Mesenchymal stem cell (in vitro differentiated cells and primary cell): ENCODE measurements at regions not wholly inside any gene's neighbourhood (a gene's known extent, or its start where the extent isn't known, plus 50 kb on each side); places are given as distances from the start of the nearest gene placed in this dataset.

Experiments used
- DNase-seq: peaks from one replicate; pipeline ENCODE4 v3.0.0-alpha.2; 2013
- H2AFZ ChIP-seq: one replicate; pipeline ENCODE4 v1.6.1; 2013; ENCODE audit warnings: low read depth, mild to moderate bottlenecking, control low read depth, inconsistent platforms, low read length, moderate library complexity
- H2AK5ac ChIP-seq: 2 replicates; pipeline ENCODE4 v1.6.1; 2013; ENCODE audit warnings: low read length, moderate library complexity, mild to moderate bottlenecking, inconsistent platforms; ENCODE audit not compliant: severe bottlenecking
- H2BK120ac ChIP-seq: one replicate; pipeline ENCODE4 v1.6.1; 2013; ENCODE audit warnings: low read depth, mild to moderate bottlenecking, inconsistent platforms, low read length, moderate library complexity
- H2BK12ac ChIP-seq, 2 experiments: one replicate each; pipeline ENCODE4 v1.6.1; 2013; ENCODE audit warnings: inconsistent platforms in 2 of 2, low read length in 2 of 2, mild to moderate bottlenecking in 2 of 2, moderate library complexity in 2 of 2, control low read depth in 1 of 2
- H2BK15ac ChIP-seq: one replicate; pipeline ENCODE4 v1.6.1; 2013; ENCODE audit warnings: mild to moderate bottlenecking, low read depth, inconsistent platforms; ENCODE audit not compliant: poor library complexity, severe bottlenecking
- H2BK5ac ChIP-seq: 2 replicates; pipeline ENCODE4 v1.6.1; 2013; ENCODE audit warnings: low read depth, mild to moderate bottlenecking, low read length, control low read depth, inconsistent platforms; ENCODE audit not compliant: poor library complexity, severe bottlenecking
- H3K14ac ChIP-seq, 2 experiments: one replicate each; pipeline ENCODE4 v1.6.1; 2013; ENCODE audit warnings: inconsistent platforms in 2 of 2, low read length in 2 of 2, control low read depth in 1 of 2, mild to moderate bottlenecking in 1 of 2, moderate library complexity in 1 of 2
- H3K18ac ChIP-seq, 2 experiments: one replicate each; pipeline ENCODE4 v1.6.1; 2013; ENCODE audit warnings: inconsistent platforms in 2 of 2, low read length in 2 of 2, control low read depth in 1 of 2, low read depth in 1 of 2, mild to moderate bottlenecking in 1 of 2
- H3K23ac ChIP-seq, 2 experiments: one replicate each; pipeline ENCODE4 v1.6.1; 2013; ENCODE audit warnings: inconsistent platforms in 2 of 2, low read length in 2 of 2, mild to moderate bottlenecking in 2 of 2, moderate library complexity in 2 of 2, control low read depth in 1 of 2
- H3K27ac ChIP-seq: 2 replicates; pipeline ENCODE4 v1.5.1; 2013; ENCODE audit warnings: mild to moderate bottlenecking, moderate library complexity, low read length, control low read depth, inconsistent platforms; ENCODE audit not compliant: poor library complexity, severe bottlenecking
- H3K27me3 ChIP-seq, 2 experiments: 2 replicates each; pipeline versions ENCODE4 v1.6.1 to v1.7.0; 2013; ENCODE audit warnings: low read length in 2 of 2, mild to moderate bottlenecking in 2 of 2, moderate library complexity in 2 of 2, control low read depth in 1 of 2, inconsistent platforms in 1 of 2; ENCODE audit not compliant: control insufficient read depth in 1 of 2, insufficient read depth in 1 of 2
- H3K36me3 ChIP-seq, 2 experiments: 2 replicates each; pipeline versions ENCODE4 v1.6.1 to v1.7.0; 2013; ENCODE audit warnings: low read length in 2 of 2, control low read depth in 1 of 2, inconsistent platforms in 1 of 2, low read depth in 1 of 2, mild to moderate bottlenecking in 1 of 2; ENCODE audit not compliant: insufficient read depth in 2 of 2, control insufficient read depth in 1 of 2
- H3K4ac ChIP-seq, 2 experiments: one replicate each; pipeline ENCODE4 v1.6.1; 2013; ENCODE audit warnings: inconsistent platforms in 2 of 2, low read length in 2 of 2, mild to moderate bottlenecking in 2 of 2, moderate library complexity in 2 of 2, control low read depth in 1 of 2, low read depth in 1 of 2
- H3K4me1 ChIP-seq: 2 replicates; pipeline ENCODE4 v1.6.1; 2013; ENCODE audit warnings: low read depth, low read length, control low read depth; ENCODE audit not compliant: control insufficient read depth, insufficient read depth
- H3K4me2 ChIP-seq: 2 replicates; pipeline ENCODE4 v1.6.1; 2013; ENCODE audit warnings: low read length, mild to moderate bottlenecking, inconsistent platforms; ENCODE audit not compliant: poor library complexity, severe bottlenecking
- H3K4me3 ChIP-seq, 2 experiments: 2 replicates each; pipeline versions ENCODE4 v1.5.1 to v1.7.0; 2013; ENCODE audit warnings: low read length in 2 of 2, mild to moderate bottlenecking in 2 of 2, control low read depth in 1 of 2, low read depth in 1 of 2; ENCODE audit not compliant: insufficient read depth in 1 of 2
- H3K79me1 ChIP-seq: replicated peaks from 2 replicates; pipeline ENCODE4 v1.6.1; 2013; ENCODE audit warnings: mild to moderate bottlenecking, control low read depth, low read length, inconsistent platforms; ENCODE audit not compliant: poor library complexity, severe bottlenecking
- H3K9ac ChIP-seq: 2 replicates; pipeline ENCODE4 v1.7.0; 2013; ENCODE audit warnings: mild to moderate bottlenecking, low read length, moderate library complexity
- H3K9me3 ChIP-seq: 2 replicates; pipeline ENCODE4 v1.7.0; 2013; ENCODE audit warnings: mild to moderate bottlenecking, low read length; ENCODE audit not compliant: control insufficient read depth
- H4K8ac ChIP-seq: one replicate; pipeline ENCODE4 v1.6.1; 2013; ENCODE audit warnings: inconsistent platforms, mild to moderate bottlenecking, low read length, moderate library complexity
- H4K91ac ChIP-seq: one replicate; pipeline ENCODE4 v1.6.1; 2013; ENCODE audit warnings: mild to moderate bottlenecking, low read length, inconsistent platforms
- WGBS: methylation state at CpG from one replicate; pipeline ENCODE4 v1.1.7; 2013; ENCODE audit warnings: mixed read lengths; 5-methylcytosine and 5-hydroxymethylcytosine counted together

- Histone ChIP-seq H2AK5ac (no peak overlapping the region), H2BK120ac (no peak overlapping the region), H2BK12ac (no peak overlapping the region), H3K36me3 (no peaks in the 10 kb centered on the region), H3K23ac (no peak overlapping the region), H3K4me3 (no peak overlapping the region), H3K14ac (no peak overlapping the region), H2BK5ac (no peak overlapping the region), H3K27ac (no peak overlapping the region), H3K79me1 (no peaks in the 10 kb centered on the region), H4K8ac (no peak overlapping the region), H3K27me3 (no peaks in the 10 kb centered on the region), H3K4me1 (no peaks in the 10 kb centered on the region), H2AFZ (no peak overlapping the region), H3K9ac (no peak overlapping the region), H4K91ac (no peak overlapping the region), H3K4me2 (no peak overlapping the region), H3K4ac (no peak overlapping the region), H2BK15ac (no peak overlapping the region), H3K9me3 (no peaks in the 10 kb centered on the region), H3K18ac (no peak overlapping the region)
- 71% methylated on average over 2 of the region's 2 CpGs for WGBS
- no peak for DNase-seq
These were observed 1124.6 kb upstream of the MAP3K7 start for GRCh38 chr6:91711518-91711917.

DNA sequence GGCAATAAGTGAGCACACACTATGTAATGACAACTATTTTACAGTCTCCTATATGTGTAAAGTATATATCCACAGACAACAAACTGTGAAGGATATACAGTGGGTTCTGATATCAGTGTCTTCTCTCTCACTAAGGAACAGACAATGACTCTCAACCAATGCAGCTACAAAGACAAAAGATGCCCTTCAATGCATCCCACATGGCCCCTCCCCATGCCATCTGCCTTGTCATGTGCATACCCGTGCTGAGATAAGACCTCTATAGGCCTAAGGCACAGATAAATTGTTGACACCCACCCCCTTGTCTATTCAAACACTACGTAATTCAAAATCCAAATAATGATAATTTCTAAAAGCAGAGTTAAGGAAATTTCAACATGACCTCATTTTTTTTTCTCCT is 1123.5 kb upstream of the MAP3K7 start:
- no peaks in the 10 kb centered on the region for H3K27me3 ChIP-seq
- H3K9me3 ChIP-seq, result no peaks in the 10 kb centered on the region
- H2BK120ac ChIP-seq, result no peak overlapping the region
- H2BK5ac ChIP-seq, result no peak overlapping the region
- H3K18ac ChIP-seq, result no peak overlapping the region
- H2AK5ac ChIP-seq, result no peak overlapping the region
- no peak for DNase-seq
- H3K27ac ChIP-seq, result no peak overlapping the region
- no peaks in the 10 kb centered on the region for H3K79me1 ChIP-seq
- H3K14ac ChIP-seq, result no peak overlapping the region
- H2AFZ ChIP-seq, result no peak overlapping the region
- no peak overlapping the region for H3K4me3 ChIP-seq
- no peak overlapping the region for H3K23ac ChIP-seq
- no peak overlapping the region for H3K4ac ChIP-seq
- no peak overlapping the region for H4K91ac ChIP-seq
- H3K9ac ChIP-seq, result no peak overlapping the region
- no peak overlapping the region for H3K4me2 ChIP-seq
- WGBS, result 70% methylated on average over 2 of the region's 2 CpGs
- no peak overlapping the region for H2BK15ac ChIP-seq
- H2BK12ac ChIP-seq, result no peak overlapping the region
- H4K8ac ChIP-seq, result no peak overlapping the region
- H3K4me1 ChIP-seq, result no peaks in the 10 kb centered on the region
- no peaks in the 10 kb centered on the region for H3K36me3 ChIP-seq

DNA sequence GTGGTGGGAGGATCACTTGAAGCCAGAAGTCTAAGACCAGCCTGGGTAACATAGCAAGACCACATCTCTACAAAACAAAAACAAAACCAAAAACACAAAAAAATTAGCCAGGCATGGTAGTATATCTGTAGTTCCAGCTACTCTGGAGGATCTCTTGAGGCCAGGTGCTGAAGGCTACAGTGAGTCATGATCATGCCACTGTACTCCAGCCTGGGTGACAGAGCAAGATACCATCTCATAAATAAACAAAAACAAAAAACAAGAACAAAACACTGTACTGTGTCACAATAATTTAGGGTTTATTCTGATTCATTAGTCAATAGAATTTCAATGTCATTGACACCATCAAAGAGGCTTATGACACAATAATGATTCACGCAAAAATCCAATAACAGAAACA is 1121.7 kb upstream of the MAP3K7 start:
- Histone ChIP-seq H3K9me3 (no peaks in the 10 kb centered on the region), H3K79me1 (no peaks in the 10 kb centered on the region), H2BK12ac (no peak overlapping the region), H3K4me2 (no peak overlapping the region), H4K8ac (no peak overlapping the region), H3K18ac (no peak overlapping the region), H3K27ac (no peak overlapping the region), H3K4ac (no peak overlapping the region), H3K36me3 (no peaks in the 10 kb centered on the region), H3K23ac (no peak overlapping the region), H2BK120ac (no peak overlapping the region), H3K9ac (no peak overlapping the region), H3K4me1 (no peaks in the 10 kb centered on the region), H2BK5ac (no peak overlapping the region), H2AK5ac (no peak overlapping the region), H3K4me3 (no peak overlapping the region), H2AFZ (no peak overlapping the region), H3K27me3 (no peaks in the 10 kb centered on the region), H3K14ac (no peak overlapping the region), H2BK15ac (no peak overlapping the region), H4K91ac (no peak overlapping the region)
- peak; percentile 30 for DNase-seq
- WGBS, result no CpG with 5 or more reads among the region's 1 CpG

GRCh38 chr6:91705646-91706045 is 1118.8 kb upstream of the MAP3K7 start:
- Histone ChIP-seq H3K27me3 (no peaks in the 10 kb centered on the region), H2BK15ac (no peak overlapping the region), H3K18ac (no peak overlapping the region), H2AK5ac (peak overlapping the region; percentile 48), H2AFZ (no peak overlapping the region), H3K9ac (no peak overlapping the region), H3K23ac (no peak overlapping the region), H3K36me3 (no peaks in the 10 kb centered on the region), H3K9me3 (no peaks in the 10 kb centered on the region), H3K4me1 (no peaks in the 10 kb centered on the region), H3K14ac (no peak overlapping the region), H3K4me3 (no peak overlapping the region), H2BK5ac (no peak overlapping the region), H3K27ac (no peak overlapping the region), H4K8ac (no peak overlapping the region), H4K91ac (no peak overlapping the region), H3K79me1 (no peaks in the 10 kb centered on the region), H2BK12ac (no peak overlapping the region), H3K4ac (peak overlapping the region in 1 of 2 experiments; percentile 61), H3K4me2 (no peak overlapping the region), H2BK120ac (no peak overlapping the region)
- no peak for DNase-seq
- 100% methylated on average over 1 of the region's 3 CpGs for WGBS
